GM18505 (cell line): ENCODE measurements at regions not wholly inside any gene's neighbourhood (a gene's known extent, or its start where the extent isn't known, plus 50 kb on each side); places are given as distances from the start of the nearest gene placed in this dataset.

Experiments used
- ATAC-seq: cut with Tn5 transposase; IDR thresholded peaks from one replicate; pipeline ENCODE4 v1.9.1; 2021; ENCODE audit not compliant: unreplicated experiment
- POLR2A ChIP-seq: IDR thresholded peaks from 4 replicates; pipeline ENCODE4 v1.6.1; 2011; ENCODE audit warnings: borderline replicate concordance; ENCODE audit not compliant: insufficient read depth, insufficient read length; ENCODE audit errors: extremely low read depth

- TF ChIP-seq POLR2A, result no peak
- no peak for ATAC-seq
Measured at GRCh38 chr3:21056293-21056692, 694.7 kb downstream of the ZNF385D start.

DNA sequence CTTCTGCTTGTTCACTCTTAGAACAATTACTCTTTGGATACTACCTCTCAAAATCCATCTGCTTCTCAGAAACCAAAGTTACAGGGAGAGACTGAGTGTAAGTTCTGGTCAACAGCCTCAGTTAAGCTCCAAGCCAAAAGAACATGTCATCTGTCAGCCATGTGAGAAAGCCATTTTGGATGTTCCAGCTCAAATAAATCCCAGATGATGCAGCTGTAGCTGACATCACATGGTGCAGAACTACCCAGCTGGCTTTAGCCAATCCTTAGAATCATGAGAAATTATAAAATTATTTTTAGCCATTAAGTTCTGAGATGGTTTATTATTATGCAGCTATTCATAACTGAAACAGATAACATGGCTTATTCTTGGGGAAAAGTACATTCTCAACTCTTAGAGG, 696.0 kb downstream of the ZNF385D start:
- no peak for ATAC-seq
- TF ChIP-seq POLR2A, result no peak

- TF ChIP-seq POLR2A, result no peak
- no peak for ATAC-seq
Measured at GRCh38 chr3:21054064-21054463, 696.9 kb downstream of the ZNF385D start.

GRCh38 chr3:21049334-21050062, 701.5 kb downstream of the ZNF385D start:
- TF ChIP-seq POLR2A, result no peak
- no peak for ATAC-seq

GRCh38 chr3:21043139-21043538, 707.9 kb downstream of the ZNF385D start:
- ATAC-seq, result no peak
- no peak for TF ChIP-seq POLR2A

- no peak for ATAC-seq
- TF ChIP-seq POLR2A, result no peak
Measured at GRCh38 chr3:21042184-21042583, 708.8 kb downstream of the ZNF385D start.

GRCh38 chr3:21041621-21042020, 709.4 kb downstream of the ZNF385D start:
- no peak for ATAC-seq
- no peak for TF ChIP-seq POLR2A

DNA sequence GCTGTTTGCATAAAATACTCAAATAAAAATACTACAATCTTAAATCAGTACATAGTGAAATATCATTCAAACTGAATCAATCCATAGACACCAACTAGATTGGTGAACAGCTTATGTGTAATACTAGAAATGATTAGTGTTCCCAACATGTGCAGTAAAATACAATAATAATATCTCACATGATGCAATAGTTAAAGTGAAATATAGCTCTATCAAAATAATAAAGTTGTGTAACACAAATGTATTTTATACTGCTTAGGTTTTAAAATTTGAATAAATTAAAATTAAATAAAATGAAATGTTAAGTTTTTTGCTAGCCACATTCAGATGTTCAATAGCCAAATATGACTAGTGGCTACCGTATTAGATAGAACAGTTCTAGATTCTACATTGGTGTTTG, 714.1 kb downstream of the ZNF385D start:
- TF ChIP-seq POLR2A, result no peak
- no peak for ATAC-seq

GRCh38 chr3:21028412-21028811, 722.6 kb downstream of the ZNF385D start:
- no peak for ATAC-seq
- TF ChIP-seq POLR2A, result no peak

GRCh38 chr3:21024563-21024962, 726.4 kb downstream of the ZNF385D start:
- TF ChIP-seq POLR2A, result no peak
- no peak for ATAC-seq

GRCh38 chr3:21020681-21021080, 730.3 kb downstream of the ZNF385D start:
- no peak for ATAC-seq
- TF ChIP-seq POLR2A, result no peak

GRCh38 chr3:21020043-21020442, 731.0 kb downstream of the ZNF385D start:
- TF ChIP-seq POLR2A, result no peak
- ATAC-seq, result no peak

GRCh38 chr3:21017115-21017852, 733.7 kb downstream of the ZNF385D start:
- TF ChIP-seq POLR2A, result no peak

DNA sequence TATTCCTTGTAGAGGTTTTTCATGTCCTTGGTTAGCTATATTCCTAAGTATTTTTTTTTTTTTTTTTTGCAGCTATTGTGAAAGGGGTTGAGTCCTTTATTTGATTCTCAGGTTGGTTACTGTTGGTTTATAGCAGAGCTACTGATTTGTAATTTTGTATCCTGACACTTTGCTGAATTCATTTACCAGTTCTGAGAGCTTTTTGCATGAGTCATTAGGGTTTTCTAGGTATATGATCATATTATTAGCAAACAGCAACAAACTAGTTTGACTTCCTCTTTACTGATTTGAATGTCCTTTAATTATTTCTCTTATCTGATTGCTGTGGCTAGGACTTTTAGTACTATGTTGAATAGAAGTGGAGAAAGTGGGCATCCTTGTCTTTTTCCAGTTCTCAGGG, 737.4 kb downstream of the ZNF385D start:
- no peak for ATAC-seq
- TF ChIP-seq POLR2A, result no peak

More at GRCh38 chr3:21017115-21017852, 733.7 kb downstream of the ZNF385D start:
- ATAC-seq, result no peak

GRCh38 chr3:20999661-21000060, 751.3 kb downstream of the ZNF385D start:
- no peak for TF ChIP-seq POLR2A
- ATAC-seq, result no peak

- no peak for TF ChIP-seq POLR2A
- no peak for ATAC-seq
Measured at GRCh38 chr3:20997183-20997582, 753.8 kb downstream of the ZNF385D start.
